GM12801 (cell line): ENCODE measurements at regions not wholly inside any gene's neighbourhood (a gene's known extent, or its start where the extent isn't known, plus 50 kb on each side); places are given as distances from the start of the nearest gene placed in this dataset.

ENCODE experiments used
- CTCF ChIP-seq: IDR thresholded peaks from one replicate; pipeline ENCODE4 v1.5.1; 2011; ENCODE audit warnings: control low read depth; ENCODE audit not compliant: insufficient read length; ENCODE audit errors: extremely low read depth

DNA sequence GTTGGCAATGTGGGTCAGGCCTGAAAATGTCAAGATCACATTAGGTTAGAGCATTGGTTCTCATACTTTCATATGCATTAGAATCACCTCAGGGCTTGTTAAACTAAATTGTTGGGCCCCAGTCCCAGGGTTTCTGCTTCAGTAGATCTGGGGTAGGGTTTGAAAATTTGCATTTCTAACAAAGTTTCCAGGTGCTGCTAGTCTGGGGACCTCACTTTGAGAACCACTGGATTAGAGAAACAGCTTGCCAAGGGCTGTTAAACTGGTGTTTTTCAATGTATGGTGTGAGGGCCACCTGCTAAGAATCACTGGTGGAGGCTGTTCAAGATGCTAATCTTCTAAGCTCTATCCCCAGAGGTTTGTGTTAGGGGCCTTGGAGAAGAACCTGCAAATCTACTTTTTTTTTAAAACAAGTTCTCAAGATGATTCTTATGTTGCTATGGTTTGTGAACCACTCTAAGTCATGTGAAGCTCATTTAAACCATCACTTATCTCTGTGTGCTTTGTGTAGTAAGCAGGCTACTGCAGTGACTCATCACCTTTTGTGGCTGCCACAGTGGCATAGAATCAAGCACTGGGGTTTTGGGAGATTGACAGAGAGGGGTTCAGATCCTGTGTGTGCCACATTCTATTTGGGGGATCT is 152.2 kb downstream of the S1PR1 start:
- TF ChIP-seq CTCF = no peak

GRCh38 chr1:101389547-101389929 is 152.7 kb downstream of the S1PR1 start:
- no peak for TF ChIP-seq CTCF

GRCh38 chr1:101392552-101392951 is 155.7 kb downstream of the S1PR1 start:
- TF ChIP-seq CTCF = no peak

- no peak for TF ChIP-seq CTCF
Observed at GRCh38 chr1:101394041-101394440, 157.2 kb downstream of the S1PR1 start.

DNA sequence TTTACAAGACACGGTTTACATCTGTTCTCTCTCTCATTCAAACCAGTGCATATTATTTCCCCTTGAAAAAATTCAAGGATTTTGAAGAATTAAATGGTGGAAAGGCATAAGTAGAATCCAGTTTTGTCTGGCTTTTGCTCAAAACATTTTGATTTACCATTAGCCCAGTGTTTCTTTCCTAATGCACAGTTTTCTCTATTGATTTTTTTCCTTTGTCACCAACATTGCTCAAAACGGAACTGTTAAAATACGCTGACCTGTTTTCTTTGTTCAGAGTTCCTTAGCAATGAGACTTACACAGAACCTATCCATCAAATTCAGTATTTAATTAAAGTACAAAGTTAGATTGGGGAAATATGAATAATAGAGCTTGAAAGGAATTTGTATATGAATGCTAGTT is 162.4 kb downstream of the S1PR1 start:
- no peak for TF ChIP-seq CTCF

GRCh38 chr1:101406271-101406670 is 169.5 kb downstream of the S1PR1 start:
- no peak for TF ChIP-seq CTCF

DNA sequence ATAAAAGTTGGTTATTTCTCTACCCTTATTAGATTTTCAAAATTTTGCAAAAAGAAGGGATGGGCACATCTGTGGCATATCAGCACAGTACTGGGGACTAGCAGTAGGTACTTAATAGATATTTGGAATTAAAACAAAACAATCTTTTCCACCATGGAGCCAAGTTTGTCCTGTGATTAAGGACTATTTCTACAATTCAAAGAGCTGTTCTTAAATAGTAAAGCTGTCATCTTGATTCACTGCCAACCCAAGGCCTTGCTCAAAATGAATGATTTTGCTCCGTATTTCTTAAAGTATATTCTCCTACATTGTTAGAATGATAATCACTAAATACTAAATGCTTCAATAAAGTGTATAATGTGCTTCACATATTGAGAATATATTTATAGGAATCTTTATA is 169.9 kb downstream of the S1PR1 start:
- TF ChIP-seq CTCF = no peak
